Islet of Langerhans (tissue), 1 donor: ENCODE measurements at regions not wholly inside any gene's neighbourhood (a gene's known extent, or its start where the extent isn't known, plus 50 kb on each side); places are given as distances from the start of the nearest gene placed in this dataset.
"Not testable (repeated sequence)": the region's sequence is repeated elsewhere in the genome, so short reads cannot be mapped to it uniquely, and the experiment has no call there.

Experiments
- FAIRE-seq: peaks from one replicate; lab custom pipeline; 2011; peaks lifted over from hg19 to GRCh38; lab: Jason Lieb, UNC

DNA sequence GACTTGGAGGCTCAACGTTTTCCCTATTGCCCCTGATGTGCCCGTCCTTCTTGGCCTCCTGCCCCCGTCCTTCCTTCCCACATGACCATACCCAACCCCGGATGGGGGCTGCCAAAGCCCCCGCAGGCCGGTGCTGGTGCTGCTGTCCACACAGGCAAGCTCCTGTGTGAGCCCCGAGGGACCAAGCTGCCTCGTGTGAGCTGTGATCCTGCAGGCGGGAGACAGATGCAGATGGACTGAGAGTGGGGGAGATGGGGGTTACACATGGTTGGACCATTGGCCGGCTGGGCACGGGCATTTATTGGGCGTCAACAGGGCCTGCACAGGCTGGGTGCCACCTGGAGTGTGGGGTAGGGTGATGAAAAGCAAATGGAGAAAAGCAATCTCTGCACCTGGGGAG is 313.2 kb upstream of the B3GAT1 start:
- FAIRE-seq: no peak

DNA sequence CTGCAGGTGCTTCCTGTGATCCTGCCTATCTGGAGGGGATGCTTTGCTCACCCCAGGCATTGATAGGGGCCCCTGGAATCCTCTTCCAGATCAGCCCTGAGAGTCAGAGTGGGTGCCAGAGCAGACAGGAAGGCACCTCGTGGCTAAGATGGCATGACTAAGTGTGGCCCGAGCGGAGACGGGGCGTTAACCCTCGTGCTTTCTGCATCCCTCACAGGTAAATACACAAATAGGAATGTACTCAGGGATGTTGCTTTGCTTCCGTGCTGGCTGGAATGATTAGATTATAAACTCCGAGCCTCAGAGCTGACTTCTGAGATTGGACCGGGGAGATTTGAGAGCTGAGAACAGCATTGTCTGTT is 312.7 kb upstream of the B3GAT1 start:
- FAIRE-seq: no peak

DNA sequence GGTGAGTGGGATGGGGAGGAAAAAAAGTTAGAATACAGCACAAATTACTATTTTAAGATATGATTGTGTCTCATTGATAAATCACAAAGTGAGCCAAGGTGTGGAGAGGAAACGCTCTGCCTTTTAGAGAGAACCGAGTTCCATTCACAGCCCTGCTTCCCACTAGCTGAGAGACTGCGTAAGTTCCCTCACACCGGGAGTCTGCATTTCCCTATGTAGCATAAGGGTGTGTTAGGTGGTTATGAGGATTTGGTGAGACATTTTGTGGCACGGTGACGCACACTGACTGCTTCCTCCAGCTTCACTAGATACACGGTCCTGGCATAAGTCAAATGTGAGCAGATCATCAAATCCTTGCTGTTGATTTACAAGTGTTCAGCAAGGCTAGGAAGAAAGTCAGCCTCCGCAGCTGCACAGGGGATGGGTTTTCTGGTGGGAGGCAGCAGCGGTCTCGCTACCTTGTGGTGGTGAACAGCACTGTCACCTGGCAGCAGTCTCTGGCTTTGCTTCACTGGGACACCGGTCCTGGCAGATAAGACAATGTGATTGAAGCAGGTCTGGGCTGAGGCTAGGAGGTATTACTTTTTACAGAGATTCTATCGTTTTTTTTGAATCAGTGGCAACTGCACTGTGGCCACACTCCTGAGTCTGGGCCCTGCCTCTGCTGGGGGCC is 312.2 kb upstream of the B3GAT1 start:
- no peak for FAIRE-seq

DNA sequence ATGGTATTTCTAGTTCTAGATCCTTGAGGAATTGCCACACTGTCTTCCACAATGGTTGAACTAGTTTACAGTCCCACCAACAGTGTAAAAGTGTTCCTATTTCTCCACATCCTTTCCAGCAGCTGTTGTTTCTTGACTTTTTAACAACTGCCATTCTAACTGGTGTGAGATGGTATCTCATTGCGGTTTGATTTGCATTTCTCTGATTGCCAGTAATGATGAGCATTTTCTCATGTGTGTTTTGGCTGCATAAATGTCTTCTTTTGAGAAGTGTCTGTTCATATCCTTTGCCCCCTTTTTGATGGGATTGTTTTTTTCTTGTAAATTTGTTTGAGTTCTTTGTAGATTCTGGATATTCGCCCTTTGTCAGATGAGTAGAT is 308.6 kb upstream of the B3GAT1 start:
- FAIRE-seq: not testable (repeated sequence)

DNA sequence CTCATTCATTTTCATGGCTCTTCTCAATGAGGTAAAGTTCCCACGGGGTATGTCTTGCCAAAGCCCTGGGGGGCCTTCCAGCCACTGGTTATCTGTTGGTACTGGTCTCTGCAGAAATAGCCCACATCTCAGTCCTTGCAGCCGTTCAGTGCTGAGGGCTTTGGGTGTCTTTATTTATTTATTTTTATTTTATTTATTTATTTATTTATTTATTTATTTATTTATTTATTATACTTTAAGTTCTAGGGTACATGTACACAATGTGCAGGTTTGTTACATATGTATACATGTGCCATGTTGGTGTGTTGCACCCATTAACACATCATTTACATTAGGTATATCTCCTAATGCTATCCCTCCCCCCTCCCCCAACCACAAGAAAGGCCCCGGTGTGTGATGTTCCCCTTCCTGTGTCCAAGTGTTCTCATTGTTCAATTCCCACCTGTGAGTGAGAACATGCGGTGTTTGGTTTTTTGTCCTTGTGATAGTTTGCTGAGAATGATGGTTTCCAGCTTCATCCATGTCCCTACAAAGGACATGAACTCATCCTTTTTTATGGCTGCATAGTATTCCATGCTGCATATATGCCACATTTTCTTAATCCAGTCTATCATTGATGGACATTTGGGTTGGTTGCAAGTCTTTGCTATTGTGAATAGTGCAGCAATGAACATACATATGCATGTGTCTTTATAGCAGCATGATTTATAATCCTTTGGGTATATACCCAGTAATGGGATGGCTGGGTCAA is 308.1 kb upstream of the B3GAT1 start:
- not testable (repeated sequence) for FAIRE-seq

DNA sequence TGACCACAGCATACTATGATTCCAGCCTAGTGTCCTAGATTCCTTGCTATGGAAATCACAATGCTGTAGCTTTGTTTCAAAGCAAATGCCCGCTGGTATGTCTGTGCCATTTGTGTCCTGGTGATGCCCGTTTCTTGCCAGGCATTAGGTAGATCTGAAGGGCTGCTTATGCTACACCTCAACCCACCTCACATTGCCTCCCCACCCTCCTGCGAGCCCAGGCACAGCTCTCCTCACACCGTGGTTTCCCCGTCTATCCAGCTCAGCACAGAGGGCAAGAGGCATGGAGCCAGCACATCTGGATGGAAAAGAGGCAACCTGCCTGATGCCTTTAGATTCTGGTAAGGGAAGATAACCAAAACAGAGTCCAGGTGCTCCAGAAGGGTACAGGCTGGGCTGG is 307.4 kb upstream of the B3GAT1 start:
- no peak for FAIRE-seq

DNA sequence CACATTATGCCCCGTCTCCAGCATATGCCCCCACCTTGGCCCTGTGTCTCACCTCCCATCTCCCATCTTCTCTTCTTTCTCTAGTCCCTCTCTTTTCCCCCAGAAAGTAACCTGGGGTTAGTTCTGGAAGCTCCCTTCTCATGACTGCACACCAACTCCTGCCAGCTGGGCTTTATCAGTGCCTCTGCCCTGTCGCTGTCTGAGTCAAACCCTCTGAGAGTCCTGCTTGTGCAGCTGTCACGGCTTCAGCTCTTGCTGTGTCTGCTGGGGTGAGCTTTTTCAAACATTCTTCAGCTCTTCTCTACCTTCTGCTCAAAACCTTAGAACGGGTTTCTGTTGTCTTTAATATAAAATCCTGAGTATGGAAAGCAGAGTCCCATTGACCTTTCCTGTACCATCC is 304.5 kb upstream of the B3GAT1 start:
- no peak for FAIRE-seq

DNA sequence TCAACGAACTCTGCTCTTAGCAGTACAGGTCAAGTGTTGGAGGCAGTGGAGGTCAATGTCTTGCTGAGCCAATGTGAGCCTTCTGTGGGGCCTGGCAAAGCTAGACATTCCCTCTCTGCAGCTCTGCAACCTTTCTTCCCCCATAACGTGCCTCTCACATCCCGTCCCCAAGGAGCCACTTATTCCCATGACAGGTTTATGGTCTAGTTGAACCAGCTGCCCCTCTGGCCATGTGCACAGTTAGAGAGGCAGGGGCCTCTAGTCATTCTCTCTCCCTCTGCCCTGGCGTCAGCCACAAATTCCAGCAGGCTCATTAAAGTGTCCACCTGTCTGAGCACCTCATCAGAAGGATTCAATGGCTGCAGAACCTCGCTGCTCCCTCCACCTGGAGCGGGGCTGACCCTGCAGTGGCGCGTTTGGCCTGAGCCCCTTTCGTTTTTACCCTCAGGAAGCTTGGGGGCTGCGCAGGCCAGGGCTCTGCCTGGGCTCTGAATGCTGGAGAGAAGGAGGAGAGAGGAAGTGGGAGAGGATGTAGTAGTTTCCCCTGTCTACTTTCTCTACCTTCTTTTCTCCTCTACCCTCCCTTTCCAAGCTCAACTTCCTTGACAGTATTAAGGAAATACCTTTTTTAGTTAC is 302.1 kb upstream of the B3GAT1 start:
- no peak for FAIRE-seq

GRCh38 chr11:134712228-134713145 is 300.4 kb upstream of the B3GAT1 start:
- FAIRE-seq: no peak

GRCh38 chr11:134711588-134711987 is 299.5 kb upstream of the B3GAT1 start:
- FAIRE-seq: no peak

GRCh38 chr11:134710861-134711407 is 298.9 kb upstream of the B3GAT1 start:
- no peak for FAIRE-seq

DNA sequence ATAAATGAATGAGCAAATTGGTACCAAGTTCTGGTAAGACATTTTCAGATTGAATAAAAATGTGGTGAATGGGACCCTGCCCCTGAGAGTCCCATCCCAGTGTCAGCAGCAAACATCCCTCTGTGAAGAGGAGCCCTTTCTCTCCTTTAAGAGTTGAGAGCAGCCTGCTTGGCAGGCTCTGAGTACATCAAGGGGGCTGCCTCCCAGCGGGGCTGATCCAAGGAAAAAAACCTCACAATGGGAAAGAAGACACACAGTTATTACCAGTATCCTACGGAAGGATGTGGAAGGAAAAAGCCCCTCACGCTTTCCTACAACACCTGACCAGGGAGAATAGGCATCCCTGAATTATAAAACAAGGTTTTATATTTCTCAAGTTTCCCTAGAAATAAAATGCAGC is 293.8 kb upstream of the B3GAT1 start:
- no peak for FAIRE-seq

DNA sequence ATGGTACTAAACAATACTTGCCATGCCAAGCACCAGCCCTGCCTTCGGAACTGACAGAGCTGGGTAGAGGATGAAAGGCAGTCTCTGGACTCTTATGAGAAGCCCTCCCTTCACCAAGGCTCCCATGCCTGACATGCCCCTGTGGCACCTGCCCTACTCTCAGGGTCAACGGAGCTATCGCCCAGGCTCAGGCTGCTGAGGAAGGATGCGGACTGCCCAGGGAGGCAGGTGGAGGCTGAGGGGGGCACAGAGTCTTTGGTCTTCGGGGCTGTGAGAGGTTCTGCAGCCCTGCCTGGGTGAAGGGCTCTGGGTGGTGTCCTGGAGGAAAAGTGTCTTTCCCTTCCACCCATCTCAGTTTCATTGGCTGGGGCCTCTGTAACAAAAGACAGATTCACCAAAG is 290.8 kb upstream of the B3GAT1 start:
- no peak for FAIRE-seq

DNA sequence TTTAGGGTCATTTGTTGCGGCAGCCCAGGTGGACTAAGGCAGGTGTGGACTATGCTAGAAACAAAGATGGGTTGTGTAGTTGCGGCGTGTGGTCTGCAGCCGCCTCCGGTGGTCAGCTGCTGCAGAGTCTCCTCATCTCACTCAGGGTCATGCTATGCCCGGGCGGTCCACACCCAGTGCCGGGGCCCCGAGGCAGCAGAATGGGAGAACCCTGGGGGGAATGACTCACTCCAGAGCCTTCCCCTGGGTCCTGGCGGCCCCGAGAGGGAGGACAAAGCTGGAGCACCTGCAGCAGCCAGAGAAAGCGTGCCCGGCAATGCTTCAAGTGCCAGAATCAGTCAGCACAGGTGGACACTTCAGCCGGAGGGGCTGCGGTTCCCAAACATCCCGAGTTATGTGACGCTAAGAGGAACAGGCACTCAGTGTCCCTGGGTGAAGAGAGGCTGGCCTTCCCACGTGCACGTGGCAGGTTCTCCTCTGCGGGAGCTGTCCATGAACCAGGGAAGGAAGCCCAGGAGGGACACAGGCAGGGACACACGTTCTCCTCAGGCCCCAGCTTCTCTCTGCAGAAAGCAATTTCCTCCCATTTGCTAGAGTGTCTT is 289.6 kb upstream of the B3GAT1 start:
- no peak for FAIRE-seq

GRCh38 chr11:134700101-134700640 is 288.1 kb upstream of the B3GAT1 start:
- FAIRE-seq: no peak

DNA sequence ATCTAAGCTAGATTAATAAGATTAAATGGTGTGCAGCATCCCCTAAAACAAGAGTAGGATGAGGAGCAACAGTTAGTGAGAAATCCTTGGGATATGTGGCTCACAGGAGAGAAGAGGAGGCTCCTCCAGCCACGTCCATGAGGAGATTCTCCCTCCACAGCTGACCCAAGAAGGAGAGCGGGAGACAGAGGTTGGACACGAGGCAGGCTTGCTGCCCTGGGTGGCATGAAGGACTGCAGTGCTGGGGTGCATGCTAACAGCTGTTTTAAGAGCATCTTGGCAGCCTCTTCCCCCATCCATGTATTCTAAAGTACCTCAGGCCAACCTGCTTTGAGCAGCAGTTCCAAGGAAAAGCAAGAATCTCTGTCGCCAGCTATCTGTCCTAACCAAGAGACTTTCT is 284.4 kb upstream of the B3GAT1 start:
- FAIRE-seq: no peak

GRCh38 chr11:134691985-134692384 is 279.9 kb upstream of the B3GAT1 start:
- FAIRE-seq: no peak

DNA sequence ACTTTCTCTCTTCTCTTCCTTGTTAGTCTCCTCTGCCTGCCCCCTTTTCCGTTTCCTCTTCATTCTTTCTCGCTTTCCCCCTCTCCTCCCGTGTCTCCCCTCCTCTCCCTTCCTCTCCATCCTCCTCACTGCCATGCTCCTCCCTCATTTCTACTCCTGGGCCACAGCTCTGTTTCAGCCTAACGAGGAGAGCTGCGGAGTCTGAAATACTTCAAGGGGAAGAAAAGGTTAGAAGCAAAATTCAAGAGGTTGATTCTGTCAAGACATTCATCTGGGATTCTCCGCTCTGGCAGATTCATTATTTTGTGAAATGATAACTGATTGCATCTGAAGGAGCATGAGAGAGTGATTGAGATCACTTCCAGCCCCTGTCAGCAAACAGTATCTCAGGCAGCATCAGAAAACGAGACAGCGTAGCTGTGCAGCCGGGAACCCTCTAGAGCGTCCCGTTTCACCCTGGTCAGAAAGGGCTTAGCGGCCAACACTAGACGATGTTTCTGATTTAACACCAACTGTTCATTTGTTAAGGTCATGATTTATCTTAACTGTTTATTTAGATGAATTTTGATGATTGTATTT is 279.3 kb upstream of the B3GAT1 start:
- no peak for FAIRE-seq

DNA sequence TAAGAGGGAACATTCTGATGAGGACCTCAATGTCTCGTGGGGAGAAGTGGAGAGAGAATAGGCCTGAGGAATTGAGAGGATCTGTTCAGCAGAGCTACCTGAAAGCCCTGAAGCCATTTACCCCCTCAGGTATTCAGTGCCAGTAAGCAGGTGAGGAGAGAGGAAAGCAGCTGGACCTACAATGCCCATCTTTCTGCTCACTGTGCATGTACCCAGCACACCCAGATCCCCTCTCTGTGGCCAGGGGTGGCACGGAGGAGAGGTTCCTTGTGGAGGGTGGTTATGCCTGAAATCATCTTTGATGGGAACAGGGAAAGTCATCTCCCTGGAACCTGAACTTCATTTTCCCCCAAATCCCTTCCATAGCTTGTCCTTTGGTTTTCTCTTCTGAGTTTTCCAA is 277.8 kb upstream of the B3GAT1 start:
- no peak for FAIRE-seq

DNA sequence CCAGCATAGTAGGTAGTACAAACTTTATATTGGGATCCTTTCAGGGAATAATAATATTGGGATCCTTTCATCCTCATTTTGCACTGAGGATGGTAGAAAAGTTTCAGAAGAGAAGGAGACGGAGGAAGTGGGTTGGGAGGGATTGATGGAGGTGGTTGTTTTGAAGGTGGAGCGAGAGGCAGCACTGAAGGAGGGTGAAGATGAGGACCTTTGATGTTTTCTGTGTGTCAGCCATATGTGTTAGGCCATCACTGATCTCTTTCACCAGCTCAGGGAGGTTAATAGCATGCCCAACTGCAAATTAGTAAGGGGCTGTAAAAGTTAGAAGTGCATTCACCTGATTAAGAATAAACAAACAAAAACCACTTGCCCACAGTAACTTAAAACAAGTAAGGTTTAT is 275.5 kb upstream of the B3GAT1 start:
- no peak for FAIRE-seq

GRCh38 chr11:134686460-134687061 is 274.5 kb upstream of the B3GAT1 start:
- no peak for FAIRE-seq
